H9 (cell line): ENCODE measurements at regions not wholly inside any gene's neighbourhood (a gene's known extent, or its start where the extent isn't known, plus 50 kb on each side); places are given as distances from the start of the nearest gene placed in this dataset.

Experiments
- DNase-seq: peaks from one replicate; pipeline ENCODE4 v3.0.0-alpha.2; 2017
- H2AFZ ChIP-seq: one replicate; pipeline ENCODE4 v1.6.1; 2013; ENCODE audit warnings: mild to moderate bottlenecking, low read length, control low read depth, moderate library complexity
- H2AK5ac ChIP-seq: 2 replicates; pipeline ENCODE4 v1.6.1; 2013; ENCODE audit warnings: low read length, control low read depth, mixed read lengths; ENCODE audit not compliant: insufficient read length
- H2BK120ac ChIP-seq: one replicate; pipeline ENCODE4 v1.6.1; 2013; ENCODE audit warnings: low read depth, mild to moderate bottlenecking, low read length, control low read depth, inconsistent platforms; ENCODE audit not compliant: poor library complexity, severe bottlenecking
- H2BK12ac ChIP-seq: 2 replicates; pipeline ENCODE4 v1.6.1; 2013; ENCODE audit warnings: low read length, control low read depth, mixed read lengths, low read depth; ENCODE audit not compliant: insufficient read length
- H2BK15ac ChIP-seq: 2 replicates; pipeline ENCODE4 v1.6.1; 2013; ENCODE audit warnings: low read depth, low read length, control low read depth
- H2BK20ac ChIP-seq: one replicate; pipeline ENCODE4 v1.6.1; 2013; ENCODE audit warnings: low read depth, mild to moderate bottlenecking, low read length, control low read depth, inconsistent platforms; ENCODE audit not compliant: poor library complexity, severe bottlenecking
- H2BK5ac ChIP-seq: 2 replicates; pipeline ENCODE4 v1.6.1; 2013; ENCODE audit warnings: low read length, control low read depth, mixed read lengths; ENCODE audit not compliant: insufficient read length
- H3K14ac ChIP-seq: 2 replicates; pipeline ENCODE4 v1.6.1; 2013; ENCODE audit warnings: low read length, control low read depth; ENCODE audit not compliant: insufficient read depth
- H3K18ac ChIP-seq: 2 replicates; pipeline ENCODE4 v1.6.1; 2013; ENCODE audit warnings: low read depth, mild to moderate bottlenecking, mixed read lengths, low read length, control low read depth; ENCODE audit not compliant: insufficient read length
- H3K23ac ChIP-seq: 2 replicates; pipeline ENCODE4 v1.6.1; 2013; ENCODE audit warnings: low read length, control low read depth, mixed read lengths, low read depth; ENCODE audit not compliant: insufficient read length
- H3K23me2 ChIP-seq: 2 replicates; pipeline ENCODE4 v1.6.1; 2013; ENCODE audit warnings: low read depth, mild to moderate bottlenecking, mixed read lengths, low read length, control low read depth; ENCODE audit not compliant: insufficient read length, poor library complexity, severe bottlenecking
- H3K27ac ChIP-seq: 2 replicates; pipeline ENCODE4 v1.5.1; 2013; ENCODE audit warnings: low read length, control low read depth, mixed read lengths, low read depth; ENCODE audit not compliant: insufficient read length
- H3K27me3 ChIP-seq: 2 replicates; pipeline ENCODE4 v1.6.1; 2013; ENCODE audit warnings: low read length, control low read depth, inconsistent platforms; ENCODE audit not compliant: insufficient read depth
- H3K4ac ChIP-seq: 2 replicates; pipeline ENCODE4 v1.6.1; 2013; ENCODE audit warnings: low read depth, mild to moderate bottlenecking, control low read depth, inconsistent platforms, low read length, moderate library complexity
- H3K4me1 ChIP-seq: 2 replicates; pipeline ENCODE4 v1.6.1; 2013; ENCODE audit warnings: low read length, control low read depth, inconsistent platforms; ENCODE audit not compliant: insufficient read depth
- H3K4me2 ChIP-seq: 2 replicates; pipeline ENCODE4 v1.6.1; 2013; ENCODE audit warnings: low read length, control low read depth, mixed read lengths; ENCODE audit not compliant: insufficient read length, insufficient read depth
- H3K56ac ChIP-seq: 2 replicates; pipeline ENCODE4 v1.6.1; 2013; ENCODE audit warnings: low read depth, mild to moderate bottlenecking, mixed read lengths, low read length, control low read depth; ENCODE audit not compliant: insufficient read length
- H3K79me1 ChIP-seq: 2 replicates; pipeline ENCODE4 v1.6.1; 2013; ENCODE audit warnings: low read depth, mild to moderate bottlenecking, moderate library complexity, low read length, control low read depth, inconsistent platforms; ENCODE audit not compliant: insufficient read depth, poor library complexity, severe bottlenecking
- H3K79me2 ChIP-seq: 2 replicates; pipeline ENCODE4 v1.6.1; 2013; ENCODE audit warnings: low read length, control low read depth, inconsistent platforms; ENCODE audit not compliant: insufficient read depth
- H3K9ac ChIP-seq: 2 replicates; pipeline ENCODE4 v1.6.1; 2013; ENCODE audit warnings: low read length, control low read depth, mixed read lengths; ENCODE audit not compliant: insufficient read length; ENCODE audit errors: extremely low read depth
- H3K9me3 ChIP-seq: one replicate; pipeline ENCODE4 v1.6.1; 2013; ENCODE audit warnings: low read depth, low read length, inconsistent platforms; ENCODE audit not compliant: control insufficient read depth
- H3T11ph ChIP-seq: one replicate; pipeline ENCODE4 v1.6.1; 2013; ENCODE audit warnings: mild to moderate bottlenecking, low read length, control low read depth, inconsistent platforms
- H4K20me1 ChIP-seq: one replicate; pipeline ENCODE4 v1.6.1; 2013; ENCODE audit not compliant: control insufficient read depth, insufficient read length, insufficient read depth
- H4K5ac ChIP-seq: 2 replicates; pipeline ENCODE4 v1.6.1; 2013; ENCODE audit warnings: low read depth, mild to moderate bottlenecking, mixed read lengths, low read length, control low read depth; ENCODE audit not compliant: insufficient read length
- H4K8ac ChIP-seq: replicated peaks from 2 replicates; pipeline ENCODE4 v1.6.1; 2013; ENCODE audit warnings: low read length, control low read depth, mixed read lengths, low read depth; ENCODE audit not compliant: insufficient read length
- H4K91ac ChIP-seq: 2 replicates; pipeline ENCODE4 v1.6.1; 2013; ENCODE audit warnings: low read depth, mild to moderate bottlenecking, moderate library complexity, mixed read lengths, low read length, control low read depth; ENCODE audit not compliant: insufficient read length
- H3K27ac Mint-ChIP-seq, 3 experiments: 2 replicates in 2 of 3; 3 replicates in 1 of 3; pipeline ENCODE4 v1.8.0; 2020 to 2021; ENCODE audit warnings: mixed read lengths in 3 of 3, mild to moderate bottlenecking in 1 of 3, moderate library complexity in 1 of 3
- H3K27me3 Mint-ChIP-seq: 2 replicates; pipeline ENCODE4 v1.8.0; 2021; ENCODE audit warnings: low read depth, mild to moderate bottlenecking, moderate library complexity, mixed read lengths
- H3K36me3 Mint-ChIP-seq, 3 experiments: 2 replicates in 2 of 3; 3 replicates in 1 of 3; pipeline ENCODE4 v1.8.0; 2020 to 2021; ENCODE audit warnings: low read depth in 3 of 3, mixed read lengths in 3 of 3; ENCODE audit not compliant: insufficient read depth in 1 of 3
- H3K4me1 Mint-ChIP-seq, 2 experiments: 2 replicates each; pipeline ENCODE4 v1.8.0; 2020; ENCODE audit warnings: mixed read lengths in 2 of 2
- H3K4me3 Mint-ChIP-seq, 2 experiments: 2 replicates in 1 of 2; 3 replicates in 1 of 2; pipeline ENCODE4 v1.8.0; 2020 to 2021; ENCODE audit warnings: mild to moderate bottlenecking in 2 of 2, mixed read lengths in 2 of 2, moderate library complexity in 1 of 2
- H3K9me3 Mint-ChIP-seq, 2 experiments: 2 replicates in 1 of 2; 3 replicates in 1 of 2; pipeline ENCODE4 v1.8.0; 2020; ENCODE audit warnings: mild to moderate bottlenecking in 2 of 2, mixed read lengths in 2 of 2, moderate library complexity in 1 of 2
- WGBS: extraction: QIAGEN DNeasy Blood & Tissue Kit; methylation state at CpG from one replicate; pipeline ENCODE4 v1.1.7; 2013; ENCODE audit warnings: missing lambda C conversion rate, low lambda C conversion rate, mixed read lengths; ENCODE audit not compliant: insufficient read length; ENCODE audit errors: extremely low coverage; 5-methylcytosine and 5-hydroxymethylcytosine counted together
- TF ChIP-seq, protein P1 (sequence below): fragments of 200-600 bp; sonication (generic); conservative IDR thresholded peaks from 3 replicates; pipeline ENCODE4 v1.8.0; 2021; ENCODE audit warnings: antibody characterized with exemption, mild to moderate bottlenecking

GRCh38 chr3:95751509-95751908 lies 1062.9 kb upstream of the EPHA6 start:
- Histone ChIP-seq H3K23me2 (no peaks in the 10 kb centered on the region), H2AK5ac (no peak overlapping the region), H3K23ac (no peak overlapping the region), H2BK12ac (no peak overlapping the region), H3K18ac (no peak overlapping the region), H3K27me3 (no peaks in the 10 kb centered on the region), H2BK5ac (no peak overlapping the region), H2AFZ (no peak overlapping the region), H3K4me1 (no peaks in the 10 kb centered on the region), H3K27ac (no peak overlapping the region), H3K9me3 (no peaks in the 10 kb centered on the region), H4K5ac (no peak overlapping the region), H4K91ac (no peak overlapping the region), H3K56ac (no peak overlapping the region), H2BK15ac (no peak overlapping the region), H3K79me2 (no peaks in the 10 kb centered on the region), H3K4ac (no peak overlapping the region), H3K9ac (no peak overlapping the region), H3K14ac (no peak overlapping the region), H3K79me1 (no peaks in the 10 kb centered on the region), H3T11ph (no peak overlapping the region), H3K4me2 (no peak overlapping the region), H2BK120ac (no peak overlapping the region), H4K20me1 (no peaks in the 10 kb centered on the region), H2BK20ac (no peak overlapping the region), H4K8ac (no peak overlapping the region)
- no CpG with 5 or more reads among the region's 3 CpGs for WGBS
- Mint-ChIP-seq H3K36me3 (no peaks in the 10 kb centered on the region; a peak in 1 of 7 replicates), H3K9me3 (peaks cover 0 to 2% of the 10 kb centered on the region in 2 experiments; a peak in 1 of 5 replicates), H3K27ac (no peak overlapping the region; a peak in 1 of 7 replicates), H3K27me3 (no peaks in the 10 kb centered on the region), H3K4me3 (no peak overlapping the region), H3K4me1 (no peaks in the 10 kb centered on the region)
- DNase-seq, result no peak
- TF ChIP-seq, protein P1, sequence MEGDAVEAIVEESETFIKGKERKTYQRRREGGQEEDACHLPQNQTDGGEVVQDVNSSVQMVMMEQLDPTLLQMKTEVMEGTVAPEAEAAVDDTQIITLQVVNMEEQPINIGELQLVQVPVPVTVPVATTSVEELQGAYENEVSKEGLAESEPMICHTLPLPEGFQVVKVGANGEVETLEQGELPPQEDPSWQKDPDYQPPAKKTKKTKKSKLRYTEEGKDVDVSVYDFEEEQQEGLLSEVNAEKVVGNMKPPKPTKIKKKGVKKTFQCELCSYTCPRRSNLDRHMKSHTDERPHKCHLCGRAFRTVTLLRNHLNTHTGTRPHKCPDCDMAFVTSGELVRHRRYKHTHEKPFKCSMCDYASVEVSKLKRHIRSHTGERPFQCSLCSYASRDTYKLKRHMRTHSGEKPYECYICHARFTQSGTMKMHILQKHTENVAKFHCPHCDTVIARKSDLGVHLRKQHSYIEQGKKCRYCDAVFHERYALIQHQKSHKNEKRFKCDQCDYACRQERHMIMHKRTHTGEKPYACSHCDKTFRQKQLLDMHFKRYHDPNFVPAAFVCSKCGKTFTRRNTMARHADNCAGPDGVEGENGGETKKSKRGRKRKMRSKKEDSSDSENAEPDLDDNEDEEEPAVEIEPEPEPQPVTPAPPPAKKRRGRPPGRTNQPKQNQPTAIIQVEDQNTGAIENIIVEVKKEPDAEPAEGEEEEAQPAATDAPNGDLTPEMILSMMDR, result no peak
